ENCODE measurements at regions not wholly inside any gene's neighbourhood (a gene's known extent, or its start where the extent isn't known, plus 50 kb on each side); places are given as distances from the start of the nearest gene placed in this dataset.

- no peaks in the 10 kb centered on the region for H3K4me1 ChIP-seq
- H3K36me3 ChIP-seq = no peaks in the 10 kb centered on the region
- intact Hi-C loops (cut with DNase I) = no loop called here
- H3K4me3 ChIP-seq = no peak overlapping the region
- DNase-seq (no peak), ATAC-seq (no peak)
- no peak overlapping the region for H3K27ac ChIP-seq
- TF ChIP-seq CTCF (IDR thresholded peaks at IDR 0.05) = no peak
- H3K27me3 ChIP-seq (ENCODE audit: low read depth) = no peaks in the 10 kb centered on the region
- no peaks in the 10 kb centered on the region for H3K9me3 ChIP-seq
Observed at GRCh38 chr10:4467481-4467880, 358.5 kb upstream of the AKR1E2 start.

GRCh38 chr10:4460267-4460666, 365.7 kb upstream of the AKR1E2 start:
- Histone ChIP-seq H3K4me1 (no peaks in the 10 kb centered on the region), H3K27ac (no peak overlapping the region), H3K9me3 (no peaks in the 10 kb centered on the region), H3K36me3 (no peaks in the 10 kb centered on the region), H3K4me3 (no peak overlapping the region), H3K27me3 (ENCODE audit: low read depth) (no peaks in the 10 kb centered on the region)
- no peak for TF ChIP-seq CTCF (IDR thresholded peaks at IDR 0.05)
- DNase-seq = no peak
- intact Hi-C loops (cut with DNase I) = no loop called here
- no peak for ATAC-seq

- H3K36me3 ChIP-seq = no peaks in the 10 kb centered on the region
- H3K27ac ChIP-seq = no peak overlapping the region
- no peaks in the 10 kb centered on the region for H3K9me3 ChIP-seq
- intact Hi-C loops (cut with DNase I) = no loop called here
- no peak overlapping the region for H3K4me3 ChIP-seq
- DNase-seq (no peak), ATAC-seq (no peak)
- no peaks in the 10 kb centered on the region for H3K4me1 ChIP-seq
- TF ChIP-seq CTCF (IDR thresholded peaks at IDR 0.05) = no peak
- no peaks in the 10 kb centered on the region for H3K27me3 ChIP-seq (ENCODE audit: low read depth)
Observed at GRCh38 chr10:4459531-4459930, 366.5 kb upstream of the AKR1E2 start.

- no peak overlapping the region for H3K27ac ChIP-seq
- no peak overlapping the region for H3K4me3 ChIP-seq
- H3K27me3 ChIP-seq (ENCODE audit: low read depth) = no peaks in the 10 kb centered on the region
- DNase-seq (no peak), ATAC-seq (no peak)
- intact Hi-C loops (cut with DNase I) = no loop called here
- TF ChIP-seq CTCF (IDR thresholded peaks at IDR 0.05) = no peak
- H3K4me1 ChIP-seq = no peaks in the 10 kb centered on the region
- H3K9me3 ChIP-seq = no peaks in the 10 kb centered on the region
- no peaks in the 10 kb centered on the region for H3K36me3 ChIP-seq
Observed at GRCh38 chr10:4457597-4457996, 368.4 kb upstream of the AKR1E2 start.

- intact Hi-C loops (cut with DNase I) = no loop called here
- Histone ChIP-seq H3K36me3 (no peaks in the 10 kb centered on the region), H3K4me3 (no peak overlapping the region), H3K27me3 (ENCODE audit: low read depth) (no peaks in the 10 kb centered on the region), H3K27ac (no peak overlapping the region), H3K4me1 (no peaks in the 10 kb centered on the region), H3K9me3 (no peaks in the 10 kb centered on the region)
- TF ChIP-seq CTCF (IDR thresholded peaks at IDR 0.05) = no peak
- ATAC-seq (no peak), DNase-seq (no peak)
Observed at GRCh38 chr10:4456776-4457175, 369.2 kb upstream of the AKR1E2 start.

- H3K36me3 ChIP-seq = no peaks in the 10 kb centered on the region
- no peaks in the 10 kb centered on the region for H3K4me1 ChIP-seq
- intact Hi-C loops (cut with DNase I) = no loop called here
- DNase-seq = no peak
- no peak overlapping the region for H3K27ac ChIP-seq
- H3K4me3 ChIP-seq = no peak overlapping the region
- no peaks in the 10 kb centered on the region for H3K27me3 ChIP-seq (ENCODE audit: low read depth)
- ATAC-seq = no peak
- no peaks in the 10 kb centered on the region for H3K9me3 ChIP-seq
- no peak for TF ChIP-seq CTCF (IDR thresholded peaks at IDR 0.05)
Observed at GRCh38 chr10:4456279-4456678, 369.7 kb upstream of the AKR1E2 start.

Data from lower lobe of right lung (tissue), 2 donors.